GM12801 (cell line): ENCODE measurements at regions not wholly inside any gene's neighbourhood (a gene's known extent, or its start where the extent isn't known, plus 50 kb on each side); places are given as distances from the start of the nearest gene placed in this dataset.

Source experiments
- CTCF ChIP-seq: IDR thresholded peaks from one replicate; pipeline ENCODE4 v1.5.1; 2011; ENCODE audit warnings: control low read depth; ENCODE audit not compliant: insufficient read length; ENCODE audit errors: extremely low read depth

GRCh38 chr1:182217071-182217470 is 155.6 kb upstream of the ZNF648 start:
- no peak for TF ChIP-seq CTCF

GRCh38 chr1:182215764-182216163 is 154.3 kb upstream of the ZNF648 start:
- no peak for TF ChIP-seq CTCF

GRCh38 chr1:182213163-182213562 is 151.7 kb upstream of the ZNF648 start:
- no peak for TF ChIP-seq CTCF

- no peak for TF ChIP-seq CTCF
Measured at GRCh38 chr1:182211386-182211785, 149.9 kb upstream of the ZNF648 start.

GRCh38 chr1:182210417-182210816 is 148.9 kb upstream of the ZNF648 start:
- no peak for TF ChIP-seq CTCF

- no peak for TF ChIP-seq CTCF
Measured at GRCh38 chr1:182207300-182207699, 145.8 kb upstream of the ZNF648 start.

- no peak for TF ChIP-seq CTCF
Measured at GRCh38 chr1:182206626-182207239, 145.2 kb upstream of the ZNF648 start.
